ENCODE measurements at regions not wholly inside any gene's neighbourhood (a gene's known extent, or its start where the extent isn't known, plus 50 kb on each side); places are given as distances from the start of the nearest gene placed in this dataset.

GRCh38 chr3:106728315-106729098 is 648.7 kb upstream of the CCDC54 start:
- DNase-seq: no peak

DNA sequence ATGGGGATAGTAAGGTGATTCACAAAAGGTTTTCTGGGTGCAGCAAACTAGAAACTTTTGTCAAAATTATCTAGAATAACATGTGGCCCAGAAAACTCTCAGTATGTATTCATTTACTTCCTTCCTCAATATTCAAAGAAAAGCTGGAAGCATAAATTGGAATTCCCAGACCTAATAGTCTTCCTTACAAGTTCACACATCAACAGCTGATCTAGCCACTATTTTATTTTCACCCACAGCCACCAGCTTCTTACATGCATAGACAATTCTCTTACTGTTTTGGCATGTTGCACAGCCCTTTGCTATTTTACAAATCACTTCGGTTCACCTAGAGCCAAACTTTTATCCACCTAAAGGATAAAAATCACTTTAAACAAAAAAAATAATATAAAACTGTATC is 647.8 kb upstream of the CCDC54 start:
- no peak for DNase-seq

GRCh38 chr3:106731230-106731629 is 646.0 kb upstream of the CCDC54 start:
- DNase-seq: no peak

DNA sequence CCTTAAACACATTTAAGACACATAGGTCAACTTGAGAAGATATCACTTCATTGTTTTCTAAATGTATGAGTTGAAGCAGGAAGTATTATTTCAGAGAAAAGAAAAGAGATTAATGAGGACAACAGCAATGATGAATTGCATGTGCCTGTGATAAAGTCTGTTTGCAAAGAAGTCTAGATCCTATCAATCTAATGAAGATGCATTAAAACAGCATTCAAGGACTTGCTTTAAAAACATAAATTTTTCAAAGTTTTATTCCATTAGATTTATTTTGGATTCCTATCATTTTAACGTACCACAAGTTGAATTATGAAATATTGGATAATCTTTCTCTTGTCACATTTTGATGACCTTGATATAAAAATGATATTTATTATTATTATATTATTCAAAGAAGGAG is 642.5 kb upstream of the CCDC54 start:
- DNase-seq: no peak

GRCh38 chr3:106737265-106737664 is 640.0 kb upstream of the CCDC54 start:
- no peak for DNase-seq

DNA sequence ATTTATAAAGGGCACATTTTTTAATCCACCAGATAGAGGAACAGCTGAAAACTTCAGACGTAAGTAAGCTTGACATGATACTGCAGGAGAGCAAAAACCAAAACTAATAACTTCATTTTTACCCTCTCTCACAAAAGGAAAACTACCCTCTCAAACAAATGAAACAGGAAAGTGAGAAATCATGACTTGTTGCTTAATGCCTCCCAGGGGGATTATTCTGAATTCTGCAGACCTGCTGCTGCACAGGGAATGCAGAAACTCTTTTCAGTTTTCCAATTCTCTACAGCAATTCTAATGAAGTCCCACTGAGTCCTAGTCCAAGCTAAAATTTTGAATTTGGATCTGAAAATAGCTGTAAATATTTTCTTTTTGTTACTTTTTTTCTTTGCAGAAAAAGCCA is 637.1 kb upstream of the CCDC54 start:
- DNase-seq: no peak

GRCh38 chr3:106745344-106746168 is 631.7 kb upstream of the CCDC54 start:
- DNase-seq: no peak

- DNase-seq: no peak
Observed at GRCh38 chr3:106746286-106746685, 631.0 kb upstream of the CCDC54 start.

GRCh38 chr3:106748472-106749262 is 628.6 kb upstream of the CCDC54 start:
- DNase-seq: no peak

GRCh38 chr3:106750092-106750491 is 627.1 kb upstream of the CCDC54 start:
- no peak for DNase-seq

- DNase-seq: no peak
Observed at GRCh38 chr3:106755336-106755735, 621.9 kb upstream of the CCDC54 start.

DNA sequence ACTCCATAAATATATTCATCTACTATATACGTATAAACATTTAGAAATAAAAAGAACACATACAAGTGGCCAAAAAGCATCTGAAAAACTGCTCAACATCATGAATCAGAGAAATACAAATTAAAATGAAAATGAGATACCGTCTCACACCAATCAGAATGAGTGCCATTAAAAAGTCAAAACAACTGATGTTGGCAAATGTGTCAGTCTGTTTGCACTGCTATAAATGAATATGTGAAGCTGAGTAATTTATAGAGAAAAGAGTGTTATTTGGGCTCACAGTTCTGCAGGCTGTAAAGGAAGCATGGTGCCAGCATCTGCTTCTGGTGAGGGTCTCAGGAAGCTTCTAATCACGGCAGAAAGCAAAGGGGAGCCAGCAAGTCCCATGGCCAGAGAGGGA is 620.3 kb upstream of the CCDC54 start:
- DNase-seq: no peak

GRCh38 chr3:106758459-106758858 is 618.8 kb upstream of the CCDC54 start:
- no peak for DNase-seq

- no peak for DNase-seq
Observed at GRCh38 chr3:106759731-106760130, 617.5 kb upstream of the CCDC54 start.

DNA sequence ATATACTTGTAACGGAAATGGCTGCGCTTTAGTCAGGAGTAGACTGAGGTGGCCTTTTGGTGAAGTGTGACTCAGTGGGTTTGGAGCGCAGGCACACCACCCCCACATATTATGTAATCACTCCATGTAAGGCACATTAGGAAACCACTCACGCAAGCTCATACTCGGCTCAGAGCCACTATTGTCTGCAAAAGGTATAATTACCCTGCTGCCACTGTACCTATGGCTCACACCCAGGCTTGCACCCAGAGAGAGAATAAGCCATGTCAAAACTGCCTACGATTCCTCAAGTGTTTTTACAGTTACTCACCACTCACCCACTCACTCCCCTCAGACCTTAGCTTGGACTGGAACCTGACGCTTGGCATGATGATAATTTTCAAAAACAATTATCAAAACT is 611.9 kb upstream of the CCDC54 start:
- DNase-seq: no peak

- peak; percentile 78 for DNase-seq
Observed at GRCh38 chr3:106768941-106769480, 608.2 kb upstream of the CCDC54 start.

DNA sequence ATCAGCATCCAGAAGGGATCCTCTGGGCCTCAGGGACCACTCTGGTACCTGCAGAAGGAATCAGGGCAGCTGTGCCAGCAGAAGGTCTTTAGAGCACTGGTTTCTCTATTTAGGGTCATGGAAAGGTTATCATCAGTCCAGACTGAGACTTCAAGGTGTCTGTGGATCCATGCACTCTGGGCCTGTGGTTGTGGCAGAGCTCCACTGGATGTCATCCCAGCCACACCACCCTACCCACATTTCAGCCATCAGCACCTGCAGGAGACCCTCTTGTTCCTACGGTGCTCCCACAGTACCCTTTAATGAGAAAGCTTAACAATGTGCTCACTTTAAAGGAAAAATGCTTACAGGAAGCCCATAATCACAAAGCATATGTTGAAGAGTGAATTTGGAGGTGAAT is 603.4 kb upstream of the CCDC54 start:
- DNase-seq: no peak

- no peak for DNase-seq
Observed at GRCh38 chr3:106783231-106783630, 594.0 kb upstream of the CCDC54 start.

- DNase-seq: no peak
Observed at GRCh38 chr3:106789276-106789675, 588.0 kb upstream of the CCDC54 start.

DNA sequence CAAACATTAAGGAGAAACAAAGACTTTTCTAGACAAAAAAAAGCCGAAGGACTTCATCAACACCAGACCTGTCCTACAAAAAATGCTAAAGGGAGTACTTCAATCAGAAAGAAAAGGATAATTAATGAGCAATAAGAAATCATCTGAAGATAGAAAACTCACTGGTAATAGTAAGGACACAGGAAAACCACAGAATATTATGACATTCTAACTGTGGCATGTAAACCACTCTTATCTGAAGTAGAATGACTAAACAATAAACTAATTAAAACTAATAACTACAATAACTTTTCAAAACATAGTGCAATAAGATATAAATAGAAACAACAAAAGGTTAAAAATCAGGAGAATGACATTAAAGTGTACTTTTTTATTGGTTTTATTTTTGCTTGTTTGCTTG is 584.5 kb upstream of the CCDC54 start:
- DNase-seq: no peak

DNA sequence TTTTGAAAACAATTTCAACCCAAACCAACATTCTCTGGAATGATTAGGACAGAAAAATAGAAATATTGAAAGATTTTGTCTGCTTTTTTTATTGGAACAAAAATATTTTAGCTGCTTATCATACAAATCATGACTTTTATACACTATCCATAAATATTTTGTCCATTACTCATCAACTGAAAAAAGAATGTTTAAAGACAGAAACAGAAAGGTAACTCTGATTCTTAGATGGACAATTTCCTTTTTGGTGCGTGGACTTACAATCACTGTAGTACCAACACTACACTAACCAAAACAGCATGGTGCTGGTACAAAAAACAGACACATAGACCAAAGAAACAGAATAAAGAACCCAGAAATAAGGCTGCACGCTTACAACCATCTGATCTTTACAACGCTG is 582.8 kb upstream of the CCDC54 start:
- DNase-seq: no peak

- DNase-seq: no peak
Observed at GRCh38 chr3:106795553-106795952, 581.7 kb upstream of the CCDC54 start.

DNA sequence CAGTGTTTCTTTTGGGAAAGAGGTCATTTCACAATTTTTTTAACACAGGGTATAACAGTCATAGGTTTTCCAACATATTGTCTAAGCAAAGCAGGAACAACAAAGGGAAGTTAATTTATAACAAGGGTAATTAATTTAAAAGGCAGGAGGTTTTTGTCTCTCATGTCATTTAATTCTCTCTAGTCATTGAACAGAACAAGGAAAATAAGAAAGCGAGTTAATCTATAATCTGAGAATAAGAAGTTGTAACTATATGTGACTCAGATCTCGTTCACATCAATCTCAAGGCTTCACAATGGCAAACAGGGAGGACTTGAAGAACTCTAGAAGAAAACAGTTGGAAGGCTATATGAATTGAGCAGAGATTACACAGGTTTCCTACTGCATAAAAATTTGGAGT is 579.8 kb upstream of the CCDC54 start:
- DNase-seq: no peak
